ENCODE measurements at regions not wholly inside any gene's neighbourhood (a gene's known extent, or its start where the extent isn't known, plus 50 kb on each side); places are given as distances from the start of the nearest gene placed in this dataset.

- TF ChIP-seq CTCF (conservative IDR thresholded peaks at IDR 0.05): no peak
- TF ChIP-seq ZFX (IDR thresholded peaks at IDR 0.05): no peak
Measured at GRCh38 chr12:34390171-34390841, 368.0 kb downstream of the ALG10 start.
